Stimulated activated CD8-positive, alpha-beta memory T cell treated with anti-CD3 and anti-CD28 coated beads, Interleukin-7, amount 100 ng/mL, for 48 hours (primary cell): ENCODE measurements at regions not wholly inside any gene's neighbourhood (a gene's known extent, or its start where the extent isn't known, plus 50 kb on each side); places are given as distances from the start of the nearest gene placed in this dataset.
"Not testable (repeated sequence)": the region's sequence is repeated elsewhere in the genome, so short reads cannot be mapped to it uniquely, and the experiment has no call there.

Experiments
- DNase-seq, 2 donors: peaks; one replicate each; pipeline ENCODE4 v3.0.0-alpha.2; 2020; ENCODE audit warnings: low read depth in 1 of 2; ENCODE audit errors: extremely low read depth in 1 of 2

DNA sequence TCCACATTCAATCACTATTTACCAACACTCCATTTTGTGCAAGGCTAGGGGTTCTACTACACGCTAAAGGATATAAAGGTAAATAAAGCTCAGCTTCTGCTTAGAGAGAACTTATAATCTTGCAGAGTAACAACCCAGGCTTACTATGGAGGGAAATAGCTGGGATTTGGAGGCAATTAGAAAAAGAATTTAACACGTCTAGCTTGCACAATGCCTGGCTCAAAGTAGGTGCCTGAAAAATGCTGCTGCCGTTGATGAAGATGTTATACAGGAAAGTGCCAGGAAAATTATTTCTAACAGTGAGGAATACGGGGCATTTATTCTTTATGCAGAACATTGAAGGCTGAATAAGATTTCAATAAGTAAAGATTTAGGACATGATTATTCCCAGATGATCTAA is 214.2 kb downstream of the KITLG start:
- DNase-seq: no peak

DNA sequence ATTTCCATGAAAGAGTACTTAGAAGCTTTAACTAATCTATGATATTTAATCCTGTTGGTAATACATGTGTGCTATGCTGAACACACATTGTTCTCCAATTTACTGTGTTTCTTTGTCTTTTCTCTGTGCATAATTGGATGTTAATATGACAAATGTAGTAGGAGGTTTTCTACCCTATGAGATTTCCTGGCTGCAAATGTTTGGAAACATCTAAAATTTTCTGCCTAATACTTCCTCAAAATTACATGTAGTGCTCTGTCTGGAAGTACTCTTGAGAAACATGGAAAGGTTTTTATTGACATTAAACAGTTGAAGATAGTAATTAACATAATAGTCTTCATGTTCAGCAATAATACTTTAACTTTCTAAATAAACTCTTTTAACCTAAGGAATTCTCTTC is 213.0 kb downstream of the KITLG start:
- no peak for DNase-seq

DNA sequence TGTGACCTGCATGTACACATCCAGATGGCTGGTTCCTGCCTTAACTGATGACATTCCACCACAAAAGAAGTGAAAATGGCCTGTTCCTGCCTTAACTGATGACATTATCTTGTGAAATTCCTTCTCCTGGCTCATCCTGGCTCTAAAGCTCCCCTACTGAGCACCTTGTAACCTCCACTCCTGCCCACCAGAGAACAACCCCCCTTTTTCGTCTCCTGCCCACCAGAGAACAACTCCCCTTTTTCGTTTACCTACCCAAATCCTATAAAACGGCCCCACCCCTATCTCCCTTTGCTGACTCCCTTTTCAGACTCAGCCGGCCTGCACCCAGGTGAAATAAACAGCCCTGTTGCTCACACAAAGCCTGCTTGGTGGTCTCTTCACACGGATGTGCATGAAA is 212.2 kb downstream of the KITLG start:
- not testable (repeated sequence) for DNase-seq

DNA sequence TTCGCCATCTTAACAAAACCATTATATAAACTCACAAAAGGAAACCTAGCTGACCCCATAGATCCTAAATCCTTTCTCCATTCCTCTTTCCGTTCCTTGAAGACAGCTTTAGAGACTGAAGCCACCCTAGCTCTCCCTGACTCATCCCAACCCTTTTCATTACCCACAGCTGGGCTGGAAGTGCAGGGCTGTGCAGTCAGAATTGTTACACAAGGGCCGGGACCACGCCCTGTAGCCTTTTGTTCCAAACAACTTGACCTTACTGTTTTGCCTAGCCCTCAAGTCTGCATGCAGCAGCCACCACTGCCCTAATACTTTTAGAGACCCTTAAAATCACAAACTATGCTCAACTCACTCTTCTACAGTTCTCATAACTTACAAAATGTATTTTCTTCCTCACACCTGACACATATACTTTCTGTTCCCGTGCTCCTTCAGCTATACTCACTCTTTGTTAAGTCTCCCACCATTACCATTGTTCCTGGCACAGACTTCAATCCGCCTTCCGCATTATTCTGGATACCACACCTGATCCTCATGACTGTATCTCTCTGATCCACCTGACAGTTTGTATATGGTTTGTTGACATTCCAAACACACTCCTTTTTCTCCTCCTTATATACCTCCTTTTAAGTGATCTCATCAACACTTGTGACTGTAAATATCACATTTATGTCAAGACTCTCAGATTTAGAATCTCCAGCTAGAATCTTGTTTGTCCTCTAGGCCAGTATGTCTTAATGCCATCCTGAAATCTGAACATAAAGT is 208.7 kb downstream of the KITLG start:
- DNase-seq: no peak

DNA sequence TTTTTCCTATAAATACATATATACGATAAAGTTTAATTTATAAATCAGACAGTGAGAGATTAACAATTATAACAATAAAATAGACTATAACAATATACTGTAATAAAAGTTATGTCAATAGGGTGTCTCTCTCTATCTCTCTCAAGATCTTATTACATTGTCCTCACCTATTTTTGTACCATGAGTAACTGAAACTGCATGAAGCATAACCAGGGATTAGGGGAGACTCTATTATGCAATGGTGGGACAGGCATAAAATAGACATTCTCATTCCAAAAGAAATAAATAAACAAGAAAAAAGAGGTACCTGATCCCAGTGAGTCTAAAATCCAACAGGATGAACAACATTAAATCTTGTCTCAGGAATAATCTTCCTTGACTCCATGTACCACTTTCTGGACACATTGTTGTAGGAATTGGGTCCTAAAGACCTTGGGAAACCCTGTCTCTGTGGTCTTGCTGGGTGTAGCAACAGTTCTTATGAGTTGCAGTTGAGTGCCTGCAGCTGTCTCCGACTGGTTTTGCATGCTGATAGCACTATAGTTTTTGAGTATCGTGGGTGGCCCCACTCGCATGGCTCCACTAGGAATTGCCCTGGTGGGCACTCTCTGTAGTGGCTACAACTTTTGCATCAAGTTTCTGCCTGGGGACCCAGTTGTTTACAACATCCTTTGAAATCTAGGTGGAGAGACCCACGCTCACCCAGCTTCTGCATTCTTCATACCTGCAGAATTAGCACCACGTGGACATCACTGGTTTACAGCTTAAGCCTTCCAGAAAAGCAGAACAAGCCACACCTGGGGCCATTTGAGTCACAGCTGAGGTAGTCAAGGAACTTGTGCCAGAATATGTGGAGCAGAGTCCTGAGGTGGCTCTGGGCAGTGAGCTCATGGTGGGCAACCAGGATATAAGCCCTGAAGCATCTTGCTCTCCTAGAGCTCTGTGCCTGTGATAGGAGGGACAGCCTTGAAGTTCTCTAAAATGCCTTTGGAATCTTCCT is 204.7 kb downstream of the KITLG start:
- no peak for DNase-seq

DNA sequence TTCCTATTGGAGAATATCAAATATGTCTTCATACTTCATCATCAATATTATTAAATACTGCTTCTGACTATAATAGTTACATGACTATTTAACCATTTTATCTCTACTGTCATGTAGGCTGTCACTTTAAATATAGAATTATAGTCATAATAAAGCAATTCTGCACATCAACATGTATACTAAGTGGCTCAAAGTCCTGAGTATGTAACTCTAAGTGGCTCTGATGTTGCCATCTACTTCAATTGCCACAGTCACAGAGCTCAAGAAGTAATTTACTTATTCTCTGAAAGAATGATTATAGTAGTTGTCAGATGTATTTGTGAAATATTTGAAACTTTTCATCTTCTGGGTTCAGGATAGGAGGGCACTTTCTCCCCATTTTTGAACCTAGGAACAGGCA is 202.3 kb downstream of the KITLG start:
- DNase-seq: no peak

DNA sequence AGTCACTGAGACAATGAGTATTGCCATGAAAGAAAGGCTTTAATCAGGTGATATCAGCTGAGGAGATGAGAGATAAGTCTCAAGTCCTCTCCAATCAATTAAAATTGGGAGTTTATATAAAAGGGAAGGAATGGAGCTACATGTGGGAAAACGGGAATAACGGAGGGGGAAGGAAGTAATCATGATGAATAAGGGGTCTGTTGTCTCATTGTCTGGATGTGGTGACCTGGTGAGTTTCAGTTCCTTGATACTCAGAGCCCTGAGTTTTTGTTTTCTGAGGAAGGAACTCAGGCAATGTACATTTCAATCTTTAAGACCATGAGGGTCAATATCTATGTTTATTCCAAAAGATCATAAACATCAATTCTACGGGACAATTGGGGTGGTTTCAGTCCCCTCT is 198.8 kb downstream of the KITLG start:
- no peak for DNase-seq

DNA sequence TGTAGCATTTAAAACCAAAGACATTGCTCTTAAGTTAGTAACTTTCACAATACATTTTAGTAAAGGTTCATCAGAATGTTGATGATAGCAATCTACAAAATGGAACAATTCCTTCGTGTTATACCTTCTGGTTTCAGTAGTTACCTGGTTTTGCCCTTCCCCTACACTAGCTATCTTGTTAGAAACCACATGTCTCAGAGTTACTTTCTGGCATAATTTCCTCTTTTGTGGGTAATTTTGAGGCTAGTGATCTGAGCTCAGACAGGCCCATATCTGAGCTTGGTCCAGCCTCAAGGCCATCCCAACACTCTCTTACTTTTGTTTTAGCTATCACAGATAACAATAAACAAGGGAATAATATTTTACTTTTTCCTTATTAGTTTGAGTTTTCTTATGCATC is 196.9 kb downstream of the KITLG start:
- DNase-seq: no peak

DNA sequence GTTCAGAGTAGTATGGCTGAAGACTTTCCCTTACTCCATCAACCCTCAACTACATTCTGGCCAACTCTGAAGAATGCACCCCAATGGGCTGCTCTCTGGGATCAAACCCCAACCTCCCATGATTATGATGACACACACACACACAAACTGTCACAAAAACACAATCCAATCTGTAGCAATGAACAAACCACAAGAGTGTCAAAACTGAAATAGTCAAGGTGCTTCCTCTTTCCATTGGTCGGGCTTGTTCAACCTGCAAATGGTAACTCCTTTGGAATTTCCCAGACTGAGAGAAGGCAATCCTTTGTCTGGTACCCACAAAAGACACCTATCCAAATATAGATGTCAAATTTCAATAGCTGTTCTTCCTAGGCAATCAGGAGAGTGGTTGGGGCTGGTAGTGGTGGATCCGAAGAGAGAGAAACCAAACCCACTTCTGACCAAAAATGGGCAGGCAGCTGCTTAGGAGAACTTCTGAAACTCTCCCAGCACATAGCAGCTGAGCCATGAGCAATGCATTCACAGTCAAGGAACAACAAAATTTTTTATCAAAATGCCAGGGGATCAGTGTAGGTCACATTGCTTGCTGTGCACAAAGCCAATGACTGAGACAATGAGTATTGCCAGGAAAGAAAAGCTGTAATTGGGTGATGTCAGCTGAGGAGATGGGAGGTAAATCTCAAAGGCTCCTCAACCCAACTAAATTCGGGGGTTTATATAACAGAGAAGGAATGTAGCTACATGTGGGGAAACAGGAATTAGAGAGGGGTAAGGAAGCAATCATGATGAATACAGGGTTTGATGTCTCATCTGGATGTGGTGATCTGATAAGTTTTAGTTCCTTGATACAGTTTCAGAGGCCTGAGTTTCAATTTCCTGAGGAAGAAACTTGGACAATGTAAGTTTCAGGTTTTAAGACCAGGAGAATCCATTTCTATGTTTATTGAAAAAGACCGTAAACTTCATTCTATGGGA is 191.4 kb downstream of the KITLG start:
- no peak for DNase-seq

DNA sequence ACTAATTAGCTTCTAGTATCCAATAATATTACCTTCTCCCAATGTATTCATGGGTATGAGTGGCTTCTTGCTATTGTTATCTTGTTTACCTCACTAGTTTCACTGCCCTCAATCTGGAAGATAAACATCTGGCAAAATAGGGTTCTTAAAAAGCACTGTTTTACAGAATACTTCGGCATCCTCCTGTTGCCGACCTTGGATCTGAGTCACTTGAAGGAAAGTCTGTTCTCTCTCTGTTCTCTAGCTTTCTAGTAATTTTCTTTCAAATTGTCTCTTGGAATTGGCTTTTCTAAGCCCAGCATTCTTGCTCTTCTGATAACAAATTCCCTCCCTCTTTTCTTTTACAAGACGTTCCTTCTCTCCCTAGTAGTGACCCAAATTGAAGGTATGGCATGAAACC is 189.5 kb downstream of the KITLG start:
- DNase-seq: no peak

DNA sequence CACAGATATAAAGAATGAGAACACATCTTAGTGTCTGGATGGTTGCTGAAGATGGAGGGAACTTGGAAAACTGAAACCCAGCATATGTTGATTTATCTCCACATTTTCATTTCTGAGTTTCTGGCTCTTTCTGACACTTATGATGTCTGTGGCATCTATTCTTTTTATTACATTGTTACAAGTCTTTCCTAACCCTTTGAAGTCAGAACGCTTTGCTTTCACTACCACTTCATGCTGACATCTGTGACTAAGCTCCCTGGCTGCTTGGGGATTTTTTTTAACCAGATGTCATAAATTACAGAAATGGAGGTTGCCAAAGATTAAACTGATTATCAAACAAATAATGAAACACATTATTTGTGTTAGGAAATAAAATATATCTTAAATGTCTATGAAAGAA is 188.7 kb downstream of the KITLG start:
- DNase-seq: no peak

DNA sequence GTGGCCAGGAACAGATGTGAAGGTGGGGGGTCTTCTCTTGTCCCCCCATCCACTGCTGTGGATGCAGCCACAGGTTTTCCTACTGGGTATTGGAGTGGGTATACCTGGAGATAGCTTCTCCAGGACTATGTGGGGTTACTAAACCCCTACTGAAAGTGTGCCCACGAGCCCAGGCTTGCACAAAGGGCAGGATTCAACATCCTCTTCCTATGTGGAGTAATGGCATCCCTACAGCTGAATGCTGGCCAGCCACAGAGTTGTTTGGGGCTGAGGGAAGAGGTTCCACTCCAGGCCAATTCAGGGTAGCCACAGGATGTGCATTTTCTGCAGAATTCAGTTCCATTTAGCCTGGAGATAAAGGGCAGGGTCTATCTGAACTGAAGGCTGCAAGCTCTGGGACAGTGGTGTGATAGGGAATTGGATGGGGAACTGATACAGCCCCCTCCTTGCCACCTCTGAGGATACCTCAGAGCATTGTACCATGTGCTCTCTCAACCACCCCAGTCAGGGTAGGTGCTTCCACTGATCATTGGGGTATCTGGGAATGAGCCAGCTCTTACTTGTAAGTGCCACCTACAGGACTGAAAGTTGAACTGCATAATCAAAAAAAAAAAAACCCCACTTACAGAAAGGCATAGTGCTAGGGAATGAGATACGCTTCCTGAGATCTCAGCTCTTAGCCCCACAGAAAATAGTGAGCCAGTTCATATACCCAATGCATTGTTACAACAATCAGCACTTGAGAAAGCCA is 187.1 kb downstream of the KITLG start:
- no peak for DNase-seq

DNA sequence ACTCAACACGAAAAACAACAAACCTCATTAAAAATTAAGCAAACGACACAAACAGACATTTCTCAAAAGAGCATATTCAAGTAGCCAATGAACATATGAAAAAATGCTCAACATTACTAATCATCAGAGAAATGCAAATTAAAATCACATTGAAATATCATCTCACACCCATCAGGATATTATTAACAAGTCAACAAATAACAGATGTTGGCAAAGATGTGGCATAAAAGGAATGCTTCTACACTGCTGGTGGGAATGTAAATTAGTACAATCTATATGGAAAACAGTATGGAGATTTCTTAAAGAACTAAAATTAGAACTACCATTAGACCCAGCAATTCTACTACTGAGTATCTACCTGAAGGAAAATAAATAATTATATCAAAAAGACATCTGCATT is 182.2 kb downstream of the KITLG start:
- no peak for DNase-seq

DNA sequence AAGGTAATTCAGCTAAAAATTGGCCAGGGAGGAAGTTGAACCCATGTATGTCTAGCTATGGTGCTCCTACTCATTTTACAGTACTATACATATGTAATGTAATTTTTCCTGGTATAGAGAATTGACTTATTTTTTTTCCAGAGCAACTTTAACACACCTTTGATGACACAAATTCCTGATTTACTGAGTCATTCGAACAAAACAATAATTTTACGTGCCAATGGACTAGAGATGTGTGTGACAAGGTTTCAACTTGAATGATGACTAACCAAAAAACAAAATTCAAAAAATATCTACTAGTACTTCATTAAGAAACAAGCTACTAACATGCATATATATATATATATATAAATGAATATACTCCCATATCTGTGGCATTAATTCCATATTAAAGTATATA is 180.5 kb downstream of the KITLG start:
- DNase-seq: no peak

DNA sequence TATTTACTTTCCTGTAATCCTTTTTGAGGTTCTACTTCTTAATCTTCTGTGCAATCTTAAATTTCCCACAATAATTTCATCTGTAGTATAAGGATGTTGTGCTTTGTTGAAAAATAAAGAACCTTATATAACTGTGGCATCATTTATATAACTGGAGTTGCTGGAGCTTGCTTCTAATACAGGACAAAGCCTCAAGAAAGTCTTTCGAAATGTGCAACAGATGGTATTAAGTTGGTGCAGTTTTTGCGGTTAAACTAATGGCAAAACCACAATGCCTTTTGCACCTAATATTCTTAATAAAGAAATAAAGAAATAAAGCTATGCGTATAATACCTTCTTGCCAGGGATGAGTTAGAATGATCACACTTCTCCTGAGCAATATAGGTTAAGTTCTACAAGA is 180.0 kb downstream of the KITLG start:
- no peak for DNase-seq

DNA sequence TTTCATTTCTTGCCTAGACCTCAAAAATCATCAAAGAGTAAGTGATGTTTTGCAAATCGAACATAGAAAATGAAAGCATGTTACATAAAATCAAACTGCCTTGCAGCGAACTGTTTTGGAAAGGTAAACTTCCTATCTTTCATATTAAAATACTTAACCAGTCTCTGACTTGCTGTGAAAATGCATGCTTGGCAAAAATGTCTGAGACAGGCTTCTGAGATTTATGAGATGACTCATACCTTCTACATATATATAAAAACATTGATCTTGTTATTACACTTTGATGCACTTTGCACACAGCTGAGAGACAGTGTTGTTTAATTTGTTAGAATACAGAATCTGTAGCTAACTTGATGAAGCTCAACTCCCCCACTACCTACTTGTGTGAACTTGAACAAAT is 179.1 kb downstream of the KITLG start:
- DNase-seq: no peak

DNA sequence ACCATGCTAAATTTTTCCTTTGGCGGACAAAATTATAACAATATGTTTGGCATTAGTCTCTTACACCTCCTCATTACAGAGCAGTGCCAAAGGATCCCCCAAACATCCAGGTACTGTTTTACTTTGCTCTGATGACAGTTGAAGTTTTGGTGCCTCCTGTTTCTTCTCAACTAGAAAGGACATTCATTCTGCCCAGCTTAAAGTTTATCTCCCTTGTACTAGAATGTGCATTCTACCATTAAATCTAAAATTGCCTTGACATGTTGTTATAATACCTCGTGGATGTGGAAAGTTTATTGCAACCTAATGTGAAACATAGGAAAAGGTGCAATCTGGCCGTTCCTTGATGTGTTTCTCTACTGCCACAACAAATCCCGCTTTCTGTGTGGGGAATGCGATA is 173.4 kb downstream of the KITLG start:
- DNase-seq: no peak

DNA sequence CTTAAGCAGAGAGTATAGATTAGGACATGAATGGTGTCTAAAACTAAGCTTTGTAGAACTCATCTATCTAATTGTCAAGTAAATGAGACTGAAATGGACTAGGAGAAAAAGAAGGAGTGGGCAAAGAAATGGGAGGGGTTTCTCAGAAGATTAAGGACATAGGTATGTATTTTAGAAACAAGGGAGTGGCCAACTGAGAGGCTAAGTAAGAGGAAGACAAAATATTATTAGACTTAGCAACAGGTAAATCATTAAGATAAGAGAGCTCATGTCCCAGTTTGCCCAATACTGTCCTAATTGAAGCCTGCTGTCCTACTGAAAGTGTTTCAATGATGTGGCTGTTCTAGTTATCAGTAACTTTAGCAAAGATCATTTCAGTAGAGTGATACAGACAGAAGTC is 171.4 kb downstream of the KITLG start:
- no peak for DNase-seq

DNA sequence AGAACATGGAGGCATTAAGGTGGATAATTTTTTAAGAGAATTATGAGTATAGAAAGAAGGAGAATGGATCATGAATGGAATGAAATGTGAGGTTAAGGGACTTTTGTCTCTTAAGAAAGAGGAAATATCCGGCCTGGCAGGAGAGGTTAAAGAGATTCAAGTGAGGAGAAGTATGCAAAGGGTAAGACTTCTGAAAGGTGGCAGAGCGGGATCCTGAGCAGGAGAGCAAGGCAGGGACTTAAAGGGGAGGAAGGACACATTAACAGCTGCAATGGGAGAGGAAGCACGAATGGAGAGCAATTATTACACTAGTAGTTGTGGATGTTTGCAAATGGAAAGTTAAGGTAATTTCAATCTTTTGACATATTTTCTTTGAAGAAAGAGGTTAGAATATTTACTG is 171.0 kb downstream of the KITLG start:
- no peak for DNase-seq

DNA sequence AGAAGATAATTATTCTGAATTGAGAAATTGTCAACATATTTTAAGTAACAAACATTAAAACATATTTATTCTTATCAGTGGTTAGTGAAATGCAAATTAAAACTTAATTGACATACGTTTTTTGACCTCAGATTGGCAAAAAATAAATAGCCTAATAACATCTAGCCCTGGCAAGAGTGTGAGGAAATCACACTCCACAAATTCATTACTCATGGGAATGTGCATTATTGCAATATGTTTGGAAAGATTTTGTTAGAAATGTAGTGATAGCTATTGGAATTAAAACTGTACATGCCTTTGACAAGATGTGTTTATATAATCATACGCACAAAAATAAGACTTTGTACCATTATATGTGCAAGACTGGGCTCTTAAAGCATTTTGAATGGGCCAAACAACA is 168.6 kb downstream of the KITLG start:
- no peak for DNase-seq
